ENCODE measurements at regions not wholly inside any gene's neighbourhood (a gene's known extent, or its start where the extent isn't known, plus 50 kb on each side); places are given as distances from the start of the nearest gene placed in this dataset.

GRCh38 chr14:22012452-22012851 lies 338.8 kb upstream of the OR4E1 start:
- Histone ChIP-seq H3K27ac (ENCODE audit: low read depth, low read length) (no peak overlapping the region), H3K9me3 (ENCODE audit: control insufficient read depth, insufficient read depth, low read length) (no peaks in the 10 kb centered on the region), H3K27me3 (ENCODE audit: control insufficient read depth, insufficient read depth, low read length) (no peaks in the 10 kb centered on the region), H3K4me3 (ENCODE audit: low read depth, low read length) (no peak overlapping the region)
- DNase-seq (ENCODE audit: low read depth, low spot score), result no peak
- TF ChIP-seq, protein P1, sequence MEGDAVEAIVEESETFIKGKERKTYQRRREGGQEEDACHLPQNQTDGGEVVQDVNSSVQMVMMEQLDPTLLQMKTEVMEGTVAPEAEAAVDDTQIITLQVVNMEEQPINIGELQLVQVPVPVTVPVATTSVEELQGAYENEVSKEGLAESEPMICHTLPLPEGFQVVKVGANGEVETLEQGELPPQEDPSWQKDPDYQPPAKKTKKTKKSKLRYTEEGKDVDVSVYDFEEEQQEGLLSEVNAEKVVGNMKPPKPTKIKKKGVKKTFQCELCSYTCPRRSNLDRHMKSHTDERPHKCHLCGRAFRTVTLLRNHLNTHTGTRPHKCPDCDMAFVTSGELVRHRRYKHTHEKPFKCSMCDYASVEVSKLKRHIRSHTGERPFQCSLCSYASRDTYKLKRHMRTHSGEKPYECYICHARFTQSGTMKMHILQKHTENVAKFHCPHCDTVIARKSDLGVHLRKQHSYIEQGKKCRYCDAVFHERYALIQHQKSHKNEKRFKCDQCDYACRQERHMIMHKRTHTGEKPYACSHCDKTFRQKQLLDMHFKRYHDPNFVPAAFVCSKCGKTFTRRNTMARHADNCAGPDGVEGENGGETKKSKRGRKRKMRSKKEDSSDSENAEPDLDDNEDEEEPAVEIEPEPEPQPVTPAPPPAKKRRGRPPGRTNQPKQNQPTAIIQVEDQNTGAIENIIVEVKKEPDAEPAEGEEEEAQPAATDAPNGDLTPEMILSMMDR (IDR thresholded peaks at IDR 0.05; ENCODE audit: low read depth, low read length), result no peak
- ChIA-PET CTCF (no interaction called here), POLR2A (no interaction called here)

DNA sequence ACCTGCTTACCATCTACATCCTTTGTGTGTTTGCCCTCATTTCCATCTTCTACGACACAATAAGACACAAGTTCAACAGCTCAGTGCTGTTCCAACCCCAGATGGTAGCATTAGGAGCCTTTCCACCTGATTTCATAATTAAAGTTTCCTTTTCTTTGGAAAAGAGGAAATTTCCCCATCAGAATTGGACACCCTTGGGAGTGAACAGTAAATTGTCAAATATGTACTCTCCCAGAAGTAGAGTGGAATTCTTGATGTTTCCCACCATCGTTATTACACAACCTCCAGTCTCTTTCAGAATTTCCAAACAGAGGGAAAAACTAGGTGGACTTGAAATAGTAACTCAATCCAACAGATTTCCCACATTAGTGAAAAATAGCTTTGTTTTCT lies 337.6 kb upstream of the OR4E1 start:
- Histone ChIP-seq H3K9me3 (ENCODE audit: control insufficient read depth, insufficient read depth, low read length) (no peaks in the 10 kb centered on the region), H3K27me3 (ENCODE audit: control insufficient read depth, insufficient read depth, low read length) (no peaks in the 10 kb centered on the region), H3K27ac (ENCODE audit: low read depth, low read length) (no peak overlapping the region), H3K4me3 (ENCODE audit: low read depth, low read length) (no peak overlapping the region)
- no peak for DNase-seq (ENCODE audit: low read depth, low spot score)
- TF ChIP-seq, protein P1 (IDR thresholded peaks at IDR 0.05; ENCODE audit: low read depth, low read length), result no peak
- POLR2A ChIA-PET, result no interaction called here
- CTCF ChIA-PET, result interaction anchor here (1.4 kb wide), 1 partner anchor 93 kb away, joined by 4 read pairs; no protein-coding TSS in a partner anchor

- TF ChIP-seq, protein P1 (IDR thresholded peaks at IDR 0.05; ENCODE audit: low read depth, low read length), result no peak
- CTCF ChIA-PET, result interaction anchor here (1.4 kb wide), 1 partner anchor 93 kb away, joined by 4 read pairs; no protein-coding TSS in a partner anchor
- DNase-seq (ENCODE audit: low read depth, low spot score), result no peak
- Histone ChIP-seq H3K27ac (ENCODE audit: low read depth, low read length) (no peak overlapping the region), H3K27me3 (ENCODE audit: control insufficient read depth, insufficient read depth, low read length) (no peaks in the 10 kb centered on the region), H3K4me3 (ENCODE audit: low read depth, low read length) (no peak overlapping the region), H3K9me3 (ENCODE audit: control insufficient read depth, insufficient read depth, low read length) (no peaks in the 10 kb centered on the region)
- POLR2A ChIA-PET, result no interaction called here
Measured at GRCh38 chr14:22010545-22011252, 337.1 kb upstream of the OR4E1 start.

- Histone ChIP-seq H3K27ac (ENCODE audit: low read depth, low read length) (no peak overlapping the region), H3K9me3 (ENCODE audit: control insufficient read depth, insufficient read depth, low read length) (no peaks in the 10 kb centered on the region), H3K4me3 (ENCODE audit: low read depth, low read length) (no peak overlapping the region), H3K27me3 (ENCODE audit: control insufficient read depth, insufficient read depth, low read length) (no peaks in the 10 kb centered on the region)
- POLR2A ChIA-PET, result no interaction called here
- no peak for DNase-seq (ENCODE audit: low read depth, low spot score)
- TF ChIP-seq, protein P1 (IDR thresholded peaks at IDR 0.05; ENCODE audit: low read depth, low read length), result no peak
- CTCF ChIA-PET, result interaction anchor here (1.6 kb wide), 1 partner anchor 31 kb away, joined by 4 read pairs; no protein-coding TSS in a partner anchor
Measured at GRCh38 chr14:22008766-22009165, 335.1 kb upstream of the OR4E1 start.

GRCh38 chr14:22007784-22008412 lies 334.3 kb upstream of the OR4E1 start:
- CTCF ChIA-PET, result no interaction called here

More at GRCh38 chr14:22007784-22008412, 334.3 kb upstream of the OR4E1 start:
- Histone ChIP-seq H3K4me3 (ENCODE audit: low read depth, low read length) (no peak overlapping the region), H3K27me3 (ENCODE audit: control insufficient read depth, insufficient read depth, low read length) (no peaks in the 10 kb centered on the region), H3K27ac (ENCODE audit: low read depth, low read length) (no peak overlapping the region), H3K9me3 (ENCODE audit: control insufficient read depth, insufficient read depth, low read length) (no peaks in the 10 kb centered on the region)
- POLR2A ChIA-PET, result no interaction called here
- no peak for DNase-seq (ENCODE audit: low read depth, low spot score)
- TF ChIP-seq, protein P1 (IDR thresholded peaks at IDR 0.05; ENCODE audit: low read depth, low read length), result no peak
